ENCODE measurements at regions not wholly inside any gene's neighbourhood (a gene's known extent, or its start where the extent isn't known, plus 50 kb on each side); places are given as distances from the start of the nearest gene placed in this dataset.
A peak's percentile ranks its signal among the peaks of the same experiment; 100 is the strongest.

GRCh38 chr3:64895991-64896895 is 208.4 kb upstream of the ADAMTS9 start:
- no peak for TF ChIP-seq CTCF (IDR thresholded peaks at IDR 0.05; ENCODE audit: insufficient read depth, low read depth, low read length, missing control alignments)
- H3K4me3 ChIP-seq (ENCODE audit: low read length): no peak overlapping the region
- no peak for DNase-seq (ENCODE audit: low read depth)

- DNase-seq (ENCODE audit: low read depth): no peak
- no peak for TF ChIP-seq CTCF (IDR thresholded peaks at IDR 0.05; ENCODE audit: insufficient read depth, low read depth, low read length, missing control alignments)
- H3K4me3 ChIP-seq (ENCODE audit: low read length): no peak overlapping the region
Measured at GRCh38 chr3:64895106-64895990, 207.5 kb upstream of the ADAMTS9 start.

- no peak for DNase-seq (ENCODE audit: low read depth)
- TF ChIP-seq CTCF (IDR thresholded peaks at IDR 0.05; ENCODE audit: insufficient read depth, low read depth, low read length, missing control alignments): no peak
- no peak overlapping the region for H3K4me3 ChIP-seq (ENCODE audit: low read length)
Measured at GRCh38 chr3:64894006-64894405, 206.2 kb upstream of the ADAMTS9 start.

- H3K4me3 ChIP-seq (ENCODE audit: low read length): no peak overlapping the region
- peak; percentile 56 for DNase-seq (ENCODE audit: low read depth)
- no peak for TF ChIP-seq CTCF (IDR thresholded peaks at IDR 0.05; ENCODE audit: insufficient read depth, low read depth, low read length, missing control alignments)
Measured at GRCh38 chr3:64892671-64893309, 205.0 kb upstream of the ADAMTS9 start.

- no peak overlapping the region for H3K4me3 ChIP-seq (ENCODE audit: low read length)
- no peak for DNase-seq (ENCODE audit: low read depth)
- TF ChIP-seq CTCF (IDR thresholded peaks at IDR 0.05; ENCODE audit: insufficient read depth, low read depth, low read length, missing control alignments): no peak
Measured at GRCh38 chr3:64891021-64891420, 203.2 kb upstream of the ADAMTS9 start.

- no peak for TF ChIP-seq CTCF (IDR thresholded peaks at IDR 0.05; ENCODE audit: insufficient read depth, low read depth, low read length, missing control alignments)
- no peak for DNase-seq (ENCODE audit: low read depth)
- no peak overlapping the region for H3K4me3 ChIP-seq (ENCODE audit: low read length)
Measured at GRCh38 chr3:64890466-64890865, 202.7 kb upstream of the ADAMTS9 start.
